Forelimb muscle (tissue), 1 donor: ENCODE measurements at regions not wholly inside any gene's neighbourhood (a gene's known extent, or its start where the extent isn't known, plus 50 kb on each side); places are given as distances from the start of the nearest gene placed in this dataset.

ENCODE experiments used
- DNase-seq: peaks from one replicate; pipeline ENCODE4 v3.0.0-alpha.2; 2013; ENCODE audit warnings: low read depth

DNA sequence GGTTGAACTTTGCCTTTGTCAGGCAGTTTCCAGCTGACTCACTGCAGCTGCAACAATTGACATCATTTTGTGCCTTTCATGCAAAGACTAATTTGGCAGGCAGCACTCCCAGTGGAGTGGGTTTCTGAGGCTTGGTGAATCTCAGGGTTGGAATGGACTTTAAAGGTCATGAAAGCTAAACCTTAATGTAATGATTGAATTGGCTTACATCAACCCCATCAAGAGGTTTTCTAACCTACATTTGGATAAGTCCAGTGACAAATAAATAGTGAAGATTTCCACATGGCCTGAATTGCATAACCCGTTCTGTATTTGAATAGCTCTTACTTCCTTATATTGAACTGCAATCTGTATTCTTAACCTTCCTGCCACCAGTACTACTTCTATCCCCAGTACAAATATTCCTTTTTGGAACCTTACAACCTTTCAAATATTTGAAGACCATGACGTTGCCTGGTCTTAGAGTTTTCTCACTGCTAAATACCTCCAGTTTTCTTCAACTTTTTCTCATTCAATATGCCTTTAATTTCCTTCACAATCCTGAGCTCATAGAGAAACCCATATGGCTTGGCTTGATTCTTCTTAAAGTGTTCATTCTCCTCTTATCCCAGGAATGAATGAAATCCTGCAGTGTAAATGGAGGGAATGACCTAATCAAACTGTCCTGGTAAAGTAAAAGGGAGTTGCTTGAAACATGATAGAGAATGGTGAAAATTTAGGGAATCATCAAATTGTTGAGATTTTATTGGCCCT is 168.1 kb upstream of the NOVA1 start:
- DNase-seq = peak; percentile 87

DNA sequence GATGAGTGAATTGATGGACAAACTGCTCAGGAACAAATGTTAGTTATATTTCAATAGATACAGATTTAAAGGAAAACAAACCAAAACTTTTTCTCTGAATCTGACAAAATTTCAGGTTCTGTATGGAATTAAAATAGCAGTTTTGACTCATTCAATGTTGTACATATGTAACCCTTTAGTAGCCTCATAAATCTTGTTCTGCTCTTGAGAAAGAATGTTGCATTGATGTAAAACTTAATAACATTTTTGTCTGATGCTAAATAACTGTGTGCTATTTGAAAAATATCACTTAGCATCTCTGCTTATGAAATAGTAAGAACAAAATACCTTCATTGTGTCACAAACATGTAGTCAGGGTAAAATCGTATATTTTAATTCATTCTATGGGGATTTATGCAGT is 168.9 kb upstream of the NOVA1 start:
- DNase-seq = no peak

DNA sequence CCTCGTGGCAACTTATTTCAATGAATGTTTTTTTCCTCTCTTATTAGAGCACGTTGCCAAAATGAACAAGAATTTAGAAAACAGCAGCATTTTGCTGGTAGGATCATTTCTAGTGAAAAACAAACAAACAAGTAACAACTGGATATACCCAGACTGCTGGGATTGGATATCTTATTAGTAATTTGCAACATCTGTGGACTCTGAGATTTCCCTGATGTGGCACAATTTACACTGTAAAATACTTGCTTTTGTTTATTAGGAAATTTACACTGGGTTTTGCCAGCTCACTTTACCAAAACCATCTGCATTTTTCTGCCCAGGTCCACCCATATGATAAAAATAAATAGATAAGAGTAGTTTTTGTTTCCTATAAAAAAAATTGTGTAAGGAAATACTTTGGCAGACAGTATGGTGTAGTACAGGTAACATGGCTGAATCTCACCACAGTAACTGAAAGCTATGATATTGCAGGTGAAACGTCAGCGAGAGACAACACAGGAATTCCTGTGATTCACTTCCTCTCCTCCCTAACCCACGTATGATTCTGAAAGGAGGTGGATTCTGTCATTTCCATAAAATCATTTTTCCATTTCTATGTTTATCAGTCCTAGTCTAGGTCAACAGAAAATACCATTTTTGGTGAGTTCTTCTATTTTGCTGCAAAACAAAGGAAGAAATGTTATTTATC is 176.2 kb upstream of the NOVA1 start:
- no peak for DNase-seq

DNA sequence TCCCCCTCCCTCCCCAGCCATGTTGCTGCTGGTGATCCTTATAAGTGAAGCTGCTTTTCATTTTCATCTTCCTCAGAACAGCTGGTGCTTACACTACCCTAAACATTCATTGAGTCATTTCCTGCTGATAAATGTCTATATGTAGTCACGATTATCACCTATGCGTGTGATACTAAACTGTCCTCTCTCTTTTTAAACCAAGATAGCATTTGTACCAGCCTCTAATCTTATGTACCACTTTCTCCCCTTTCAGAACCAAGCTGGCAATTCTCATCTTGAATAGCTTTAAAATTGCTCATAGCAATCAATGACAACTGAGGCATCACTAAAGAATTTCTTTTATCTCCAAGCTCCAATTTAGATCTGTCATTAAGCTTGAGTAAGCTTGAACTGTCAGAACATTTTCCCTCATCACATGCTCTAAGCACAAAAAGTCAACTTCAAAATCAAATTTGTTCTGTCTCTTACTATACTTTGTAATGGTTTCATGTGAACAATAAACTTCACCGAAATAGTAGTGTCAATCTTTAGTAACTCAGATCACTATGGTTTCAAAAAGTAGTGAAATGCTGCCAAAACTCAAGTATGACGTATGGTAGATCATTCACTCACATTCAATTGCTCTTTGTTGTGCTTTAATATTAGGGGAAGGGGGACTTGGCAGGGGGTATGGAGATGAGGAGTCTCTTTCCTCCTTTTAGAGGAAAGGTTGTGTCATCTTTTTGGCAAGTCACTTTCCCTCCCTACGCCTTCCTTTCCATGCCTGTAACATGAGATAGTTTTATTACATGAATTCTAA is 178.1 kb upstream of the NOVA1 start:
- peak; percentile 40 for DNase-seq

DNA sequence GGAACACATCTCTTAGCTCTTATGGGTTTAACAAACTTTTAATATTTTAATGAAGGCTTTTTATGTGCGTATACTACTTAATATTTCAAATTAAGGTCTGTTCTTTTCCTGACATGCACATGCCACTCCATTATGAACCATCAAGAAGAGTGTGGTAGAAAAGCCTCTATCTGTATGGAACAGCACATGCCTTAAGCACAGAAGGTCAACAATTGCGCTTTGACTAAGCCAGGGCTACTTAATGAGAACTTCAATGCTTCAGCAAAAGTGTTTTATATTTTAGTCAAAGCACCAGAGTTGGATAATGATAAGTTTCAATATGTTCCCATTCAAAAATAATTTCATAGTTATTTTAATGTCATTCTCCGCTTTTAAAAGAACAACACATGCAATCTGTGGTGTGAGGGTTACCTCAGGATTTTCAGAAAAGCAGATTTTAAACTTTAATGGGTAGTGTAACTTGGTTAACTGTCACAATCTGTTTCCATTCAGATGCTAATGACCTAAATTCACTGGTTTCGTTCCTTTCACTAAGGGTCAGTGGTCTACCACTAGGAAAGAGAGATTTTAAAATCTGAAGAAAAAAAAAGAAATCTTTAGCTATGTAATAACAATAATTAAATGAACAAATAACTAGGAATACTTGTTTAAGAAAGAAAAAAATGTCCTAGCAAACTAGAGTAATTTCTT is 193.4 kb upstream of the NOVA1 start:
- DNase-seq = no peak

DNA sequence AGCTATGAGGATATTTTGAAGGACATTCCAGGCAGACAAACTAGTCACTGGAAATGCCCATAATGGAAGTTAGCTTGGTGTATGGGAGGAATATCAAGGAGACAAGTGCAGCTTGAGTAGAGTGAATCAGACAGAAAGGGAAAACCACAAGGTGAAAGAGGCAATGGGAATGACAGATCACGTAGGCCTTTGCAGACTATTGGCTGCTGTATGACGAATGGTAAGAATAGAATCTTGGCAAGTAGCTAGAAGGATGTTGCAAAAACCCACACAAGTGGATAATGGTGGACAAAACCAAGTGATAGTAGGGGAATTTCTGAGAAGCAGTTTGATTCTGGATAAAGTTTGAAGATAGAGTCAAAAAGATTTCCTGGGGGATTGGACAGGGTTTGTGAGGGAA is 196.9 kb upstream of the NOVA1 start:
- DNase-seq = no peak

DNA sequence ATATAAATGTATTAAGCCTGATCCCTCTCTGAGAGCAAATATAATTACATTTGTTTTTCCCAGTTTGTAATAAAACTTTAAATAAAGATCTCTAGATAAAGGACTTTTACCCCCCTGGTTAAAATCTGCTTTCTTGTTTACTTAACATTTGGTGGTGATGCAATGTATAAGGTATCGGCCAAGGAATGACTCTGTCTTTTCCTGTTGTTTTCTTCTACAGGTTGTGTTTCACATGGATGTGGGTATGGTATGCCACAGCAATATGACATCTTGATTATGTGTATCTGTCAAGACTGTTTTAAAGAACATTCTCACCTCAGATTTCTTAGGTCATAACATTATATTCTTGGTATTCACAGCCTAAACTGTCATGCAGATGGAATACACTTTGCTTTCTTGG is 210.6 kb upstream of the NOVA1 start:
- DNase-seq = no peak

DNA sequence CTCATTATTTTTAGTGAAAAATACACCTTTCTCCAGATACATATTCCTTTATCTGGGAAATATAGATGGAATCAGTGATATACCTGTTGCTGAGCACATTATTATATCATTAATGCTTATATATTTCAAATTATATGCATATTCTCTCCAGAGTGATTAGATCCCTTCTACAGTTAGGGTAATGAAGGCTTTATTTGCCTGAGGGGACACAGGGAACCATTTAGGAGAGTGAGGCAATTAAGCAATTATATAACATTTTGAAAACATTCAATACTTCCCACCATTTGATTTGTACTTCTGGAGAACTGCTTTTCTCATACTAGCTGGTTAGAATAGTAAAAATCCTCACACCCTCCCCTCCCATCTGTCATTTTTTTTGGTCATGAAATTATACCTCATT is 212.8 kb upstream of the NOVA1 start:
- DNase-seq = no peak

DNA sequence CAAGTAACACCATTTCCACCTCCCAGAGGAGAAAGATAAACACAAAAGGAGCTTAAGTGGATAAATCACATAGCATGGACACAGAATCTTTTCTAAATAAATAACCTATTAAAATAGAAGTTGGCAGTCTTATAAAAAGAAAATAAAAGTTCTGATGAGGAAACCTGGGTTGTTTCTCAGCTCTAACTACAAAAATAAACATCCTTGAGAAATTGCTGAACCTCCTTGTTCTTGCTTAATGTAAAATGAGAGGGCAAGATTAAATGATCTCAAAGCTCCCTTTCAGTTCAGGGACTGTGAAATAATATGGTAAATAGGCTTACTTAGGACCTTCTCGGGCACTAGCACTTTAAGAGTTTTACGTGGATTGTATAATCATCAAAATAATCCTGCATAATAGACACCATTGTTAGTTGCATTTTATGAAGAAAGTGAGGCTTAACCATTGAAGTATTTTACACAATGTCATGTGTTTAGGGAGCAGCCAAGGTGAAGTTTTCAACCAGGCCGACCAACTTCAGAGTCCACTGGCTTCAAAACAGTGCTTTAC is 214.0 kb upstream of the NOVA1 start:
- DNase-seq = no peak

DNA sequence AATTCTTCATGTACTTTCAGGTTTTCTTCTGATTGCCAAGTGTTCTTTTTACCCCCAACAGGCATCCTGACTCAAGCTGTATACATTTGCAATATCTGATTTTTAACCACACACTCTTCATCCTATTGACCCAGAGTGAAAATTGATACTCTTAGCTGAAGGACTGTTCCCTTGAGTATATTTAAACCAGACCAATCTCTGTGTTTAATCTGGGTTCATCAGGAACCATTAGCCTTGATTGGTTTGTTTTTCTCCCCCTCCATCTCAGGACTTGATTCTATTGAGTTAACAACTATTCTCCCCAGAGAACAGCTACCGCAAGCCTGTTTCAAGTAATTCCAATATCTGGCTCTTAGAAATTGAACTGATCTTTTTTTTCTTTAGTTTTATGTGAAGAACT is 222.3 kb upstream of the NOVA1 start:
- no peak for DNase-seq

DNA sequence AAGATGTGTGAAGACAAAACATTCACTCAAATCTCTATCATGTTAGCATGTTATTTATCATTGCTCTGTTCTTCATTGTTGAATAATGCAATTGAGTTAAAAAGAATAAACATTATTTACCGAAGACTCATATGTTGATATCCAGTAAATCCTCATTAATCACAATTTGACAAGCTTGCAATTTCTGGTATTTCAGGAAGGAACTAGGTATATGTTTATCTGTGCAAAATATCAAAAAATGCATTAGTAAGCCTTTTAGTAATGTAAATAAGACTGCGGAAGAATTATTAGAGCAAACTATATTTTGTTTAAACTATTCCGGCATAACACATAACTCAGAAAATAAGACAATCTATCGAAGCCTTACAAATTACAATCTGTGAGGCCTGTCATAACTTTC is 222.7 kb upstream of the NOVA1 start:
- no peak for DNase-seq

DNA sequence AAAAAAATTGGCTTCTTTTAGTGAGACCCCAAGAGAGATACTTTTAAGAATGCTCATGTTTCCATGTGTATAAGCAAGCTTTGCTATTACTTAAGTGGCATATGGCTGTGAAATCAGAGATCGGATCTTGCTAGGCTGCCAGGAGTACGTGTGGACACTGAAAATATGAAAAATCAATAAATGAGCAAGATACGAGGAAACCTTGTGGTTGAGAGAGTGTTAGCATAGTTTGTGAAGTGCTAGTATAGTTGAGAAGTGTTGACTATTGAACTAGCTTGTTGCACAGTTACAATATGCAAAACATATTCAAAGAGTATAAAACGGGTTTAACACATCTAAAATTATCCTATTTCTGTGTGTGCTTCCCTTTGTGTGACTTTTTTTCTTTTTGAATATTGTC is 230.9 kb upstream of the NOVA1 start:
- no peak for DNase-seq

DNA sequence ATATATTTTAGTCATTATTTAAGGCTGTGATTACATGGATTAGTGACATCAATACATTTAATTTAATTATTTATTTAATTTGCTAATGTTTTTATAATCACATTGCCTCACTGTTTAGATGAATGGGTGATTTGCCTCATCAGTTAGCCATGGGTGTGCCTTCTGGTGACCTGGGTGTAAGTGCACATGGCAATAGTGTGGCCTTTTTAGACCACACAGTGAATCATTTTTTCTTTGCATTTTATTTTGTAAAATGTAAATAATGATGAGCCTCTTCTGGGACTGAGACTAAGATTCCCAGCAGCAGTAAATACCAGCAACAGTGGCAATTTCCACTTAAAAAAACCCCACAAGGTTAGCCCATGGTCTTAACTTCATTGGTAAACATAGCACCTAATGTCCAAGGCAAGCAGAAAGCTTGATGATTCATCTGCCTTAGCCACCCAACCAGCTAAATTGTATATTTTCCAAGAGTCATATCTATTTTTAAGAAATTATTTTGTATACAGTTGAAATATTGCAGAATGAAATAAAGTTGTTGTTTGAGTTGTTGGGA is 235.9 kb upstream of the NOVA1 start:
- no peak for DNase-seq

DNA sequence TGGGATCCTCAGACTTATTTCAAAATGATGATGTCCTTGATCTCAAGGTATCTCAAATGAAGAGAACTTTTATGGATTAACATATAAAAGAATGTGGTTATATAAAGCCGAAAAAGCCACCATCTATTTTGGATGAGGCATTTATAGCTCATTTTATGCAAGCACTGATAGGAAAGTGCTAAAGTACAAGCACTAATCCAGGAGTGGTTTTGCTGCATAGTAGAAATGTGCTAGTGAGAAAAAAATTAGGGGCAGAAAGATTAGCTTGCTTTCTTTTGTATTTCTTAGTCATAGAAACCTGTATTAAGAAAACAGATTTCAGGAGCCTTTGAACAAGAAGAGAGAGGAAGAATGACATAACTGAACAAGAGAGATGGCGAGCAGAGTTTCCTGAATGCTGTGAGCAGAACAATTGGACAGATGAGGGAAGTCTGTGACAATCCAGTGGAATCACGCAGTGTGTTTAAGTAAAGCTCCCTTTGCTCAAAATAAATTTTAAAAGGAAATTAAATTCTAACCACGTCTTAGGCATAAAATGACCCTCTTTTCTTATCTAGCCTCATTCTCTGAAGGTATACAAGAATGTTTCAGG is 238.2 kb upstream of the NOVA1 start:
- DNase-seq = no peak

DNA sequence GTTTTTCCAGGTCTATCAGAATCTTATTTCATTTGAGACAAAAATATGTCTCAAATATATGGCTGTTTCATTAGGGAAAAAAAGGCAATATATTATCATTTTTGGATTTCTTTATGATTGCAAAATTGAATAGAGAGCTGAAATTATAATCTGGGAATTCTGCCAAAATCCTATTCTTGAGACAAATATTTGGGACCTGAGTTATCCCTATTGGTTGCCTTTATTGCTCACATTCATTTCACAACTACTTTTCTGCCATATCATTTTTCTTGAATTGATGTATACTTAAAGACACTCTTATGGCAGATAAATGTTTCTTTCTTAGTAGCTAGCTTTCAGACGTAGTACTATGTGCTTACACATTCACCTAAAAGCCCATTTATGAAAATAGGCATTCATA is 241.6 kb upstream of the NOVA1 start:
- no peak for DNase-seq

DNA sequence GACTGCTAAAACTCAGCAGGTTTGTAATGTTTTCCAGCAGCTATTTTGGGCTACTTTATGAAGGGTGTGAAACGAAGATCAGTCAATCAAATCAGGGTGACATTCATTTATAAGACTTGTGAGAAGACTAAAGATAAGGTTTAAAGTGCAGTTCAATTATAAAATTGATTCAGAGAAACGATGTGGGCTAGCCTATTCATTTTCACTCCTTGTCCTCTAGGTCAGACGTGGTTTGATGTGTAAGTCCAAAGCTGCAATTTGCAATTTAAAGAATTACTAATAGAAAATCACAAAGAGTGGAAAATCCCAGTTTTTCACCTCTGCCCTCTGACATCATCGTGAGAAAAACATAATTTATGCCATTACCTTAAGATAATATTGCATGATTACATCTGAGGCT is 243.5 kb upstream of the NOVA1 start:
- DNase-seq = no peak

DNA sequence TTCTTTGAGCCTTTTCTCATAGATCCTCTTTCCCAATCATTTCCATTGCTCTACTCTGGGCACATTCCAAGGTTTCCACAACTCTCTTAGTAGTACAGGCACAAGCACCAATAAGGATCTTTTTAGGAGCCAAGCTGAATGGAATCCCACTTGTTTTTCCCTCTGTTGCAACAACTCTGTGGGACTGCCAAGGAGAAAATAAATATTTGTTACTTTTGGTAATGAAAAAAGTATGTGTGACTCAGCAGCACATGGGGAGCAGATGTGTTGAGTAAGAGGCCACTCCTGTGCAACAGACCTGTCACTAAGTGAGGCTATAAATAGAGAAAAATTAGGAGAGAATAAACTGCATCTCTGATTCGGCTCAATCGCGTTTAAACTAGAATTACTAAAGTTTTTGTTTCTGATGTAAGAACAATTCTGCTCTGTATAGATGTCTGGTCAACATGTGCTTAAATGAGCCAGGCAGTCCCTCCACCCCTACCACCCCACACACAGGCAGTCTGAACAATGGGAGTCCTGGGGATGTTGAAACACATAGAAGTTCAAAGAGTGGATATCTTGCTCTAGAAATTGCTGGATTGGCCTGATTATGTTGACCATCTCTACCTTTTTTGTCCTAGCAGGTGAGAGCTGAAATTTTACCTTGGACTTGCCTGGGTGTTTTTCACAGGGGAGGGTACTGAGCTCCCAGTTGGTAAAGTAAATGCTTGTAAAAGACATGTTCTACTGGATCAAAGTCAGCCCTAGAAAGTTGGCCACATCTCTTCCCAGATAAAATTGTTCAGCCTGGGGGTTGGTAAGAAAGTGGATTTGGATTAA is 244.3 kb upstream of the NOVA1 start:
- peak; percentile 91 for DNase-seq

DNA sequence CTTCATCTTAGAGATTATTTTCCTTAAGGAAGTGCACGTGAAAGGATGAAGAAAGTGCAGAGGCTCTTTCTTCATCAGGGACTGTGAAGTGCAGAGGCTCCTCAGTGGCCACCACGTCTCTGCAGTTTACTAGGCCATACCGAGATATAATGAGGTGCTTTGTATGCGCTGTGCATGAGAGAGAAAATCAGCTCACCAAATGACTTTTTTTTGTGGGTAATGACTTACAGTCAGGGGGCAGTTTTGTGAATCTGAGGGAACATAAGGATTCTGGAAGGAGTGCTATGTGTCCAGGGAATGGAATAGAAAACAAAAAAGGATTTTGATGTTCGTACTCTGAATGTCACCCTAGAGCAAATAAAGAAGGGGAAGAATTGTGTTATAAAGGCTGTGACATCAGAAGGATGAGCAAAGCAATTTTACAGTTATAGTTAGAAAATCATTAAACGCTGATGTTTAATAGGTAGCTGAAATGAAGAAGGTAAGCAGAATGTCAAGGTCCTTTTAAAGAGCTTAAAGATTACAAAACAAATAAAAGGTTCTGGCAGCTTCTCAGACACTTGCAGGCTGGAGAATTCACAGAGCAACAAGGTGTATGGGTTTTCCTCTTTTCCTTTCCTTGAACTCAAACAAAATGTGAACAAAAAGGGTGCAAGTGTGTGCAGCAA is 247.5 kb upstream of the NOVA1 start:
- no peak for DNase-seq

DNA sequence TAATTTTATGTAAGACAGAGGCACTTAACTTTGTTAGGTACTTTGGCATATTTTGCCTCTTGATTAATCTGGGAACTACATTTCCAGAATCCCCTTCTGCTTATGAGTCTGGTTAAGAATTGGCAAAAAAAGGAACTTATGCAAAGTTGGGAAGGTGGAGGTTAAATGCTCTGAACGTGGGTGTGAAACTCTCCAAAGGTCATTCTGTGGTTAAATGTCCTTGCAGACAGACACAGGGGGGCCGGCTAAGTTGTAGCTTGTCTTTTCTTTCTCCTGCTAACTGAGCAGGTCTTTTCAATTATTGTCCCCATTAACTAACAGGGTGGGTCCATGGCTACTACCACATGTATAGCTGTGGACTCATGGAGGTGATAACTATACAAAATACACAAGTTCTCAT is 248.6 kb upstream of the NOVA1 start:
- no peak for DNase-seq

DNA sequence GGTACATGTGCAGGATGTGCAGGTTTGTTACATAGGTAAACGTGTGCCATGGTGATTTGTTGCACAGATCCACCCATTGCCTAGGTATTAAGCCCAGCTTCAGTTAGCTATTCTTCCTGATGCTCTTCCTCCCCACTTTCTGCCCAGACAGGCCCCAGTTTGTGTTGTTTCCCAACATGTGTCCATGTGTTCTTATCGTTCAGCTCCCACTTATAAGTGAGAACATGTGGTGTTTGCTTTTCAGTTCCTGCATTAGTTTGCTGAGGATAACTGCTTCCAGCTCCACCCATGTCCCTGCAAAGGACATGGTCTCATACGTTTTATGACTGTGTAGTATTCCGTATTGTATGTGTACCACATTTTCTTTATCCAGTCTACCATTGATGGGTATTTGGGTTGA is 251.7 kb upstream of the NOVA1 start:
- no peak for DNase-seq
